HEK293 (cell line): ENCODE measurements at regions not wholly inside any gene's neighbourhood (a gene's known extent, or its start where the extent isn't known, plus 50 kb on each side); places are given as distances from the start of the nearest gene placed in this dataset.

Experiments
- ATF2 ChIP-seq: fragments of 450-650 bp; formaldehyde crosslinking; IDR thresholded peaks from 2 replicates; pipeline ENCODE4 v1.5.1; 2016; ENCODE audit warnings: missing biosample characterization, missing genetic modification characterization, low read depth
- CTCF ChIP-seq: fragments of 450-650 bp; formaldehyde crosslinking; IDR thresholded peaks from 2 replicates; pipeline ENCODE4 v1.5.1; 2016; ENCODE audit warnings: missing biosample characterization, missing genetic modification characterization
- MZF1 ChIP-seq: fragments of 450-650 bp; formaldehyde crosslinking; IDR thresholded peaks from 2 replicates; pipeline ENCODE4 v1.5.1; 2017; ENCODE audit warnings: missing biosample characterization, missing genetic modification characterization, borderline replicate concordance
- TCF7L2 ChIP-seq: IDR thresholded peaks from 2 replicates; pipeline ENCODE4 v1.6.1; 2011; ENCODE audit warnings: low read depth, mild to moderate bottlenecking, inconsistent platforms, low read length, moderate library complexity, borderline replicate concordance
- ZBTB7A ChIP-seq: fragments of 450-650 bp; formaldehyde crosslinking; IDR thresholded peaks from 2 replicates; pipeline ENCODE4 v1.5.1; 2016; ENCODE audit warnings: low read depth, missing biosample characterization, missing genetic modification characterization
- ZNF274 ChIP-seq, 2 experiments: fragments of 200-500 bp in 1 of 2; fragments of 450-650 bp in 1 of 2; sonication (Bioruptor generic) in 1 of 2; formaldehyde crosslinking in 1 of 2; IDR thresholded peaks; 2 replicates each; pipeline versions ENCODE4 v1.5.1 to v1.6.1; 2014 to 2016; ENCODE audit warnings: borderline replicate concordance in 1 of 2, inconsistent platforms in 1 of 2, low read length in 1 of 2, missing biosample characterization in 1 of 2, missing genetic modification characterization in 1 of 2
- ZNF510 ChIP-seq: fragments of 450-650 bp; formaldehyde crosslinking; IDR thresholded peaks from 2 replicates; pipeline ENCODE4 v1.5.1; 2018; ENCODE audit warnings: mild to moderate bottlenecking, missing genetic modification characterization, missing biosample characterization; ENCODE audit not compliant: insufficient replicate concordance

GRCh38 chr6:17220040-17220910 lies 60.9 kb upstream of the RBM24 start:
- TF ChIP-seq CTCF = no peak
- TF ChIP-seq MZF1 = no peak
- no peak for TF ChIP-seq ZNF510 (tag by site-specific recombination)
- no peak for TF ChIP-seq ATF2 (tag by site-specific recombination)
- no peak for TF ChIP-seq TCF7L2
- TF ChIP-seq ZBTB7A = no peak
- no peak for TF ChIP-seq ZNF274 (IDR thresholded peaks at IDR 0.05; ENCODE audit: low read length)
- no peak for TF ChIP-seq ZNF274 (tag by site-specific recombination; IDR thresholded peaks at IDR 0.05; ENCODE audit: borderline replicate concordance)
